SK-N-SH (cell line): ENCODE measurements at regions not wholly inside any gene's neighbourhood (a gene's known extent, or its start where the extent isn't known, plus 50 kb on each side); places are given as distances from the start of the nearest gene placed in this dataset.

Experiments
- CTCF ChIA-PET: fragments of 300-600, 350-600 bp; formaldehyde crosslinking; extraction: SDS; loops from one replicate; lab custom pipeline; 2021; lab: Yijun Ruan, JAX
- POLR2A ChIA-PET: fragments of 350-600 bp; sonication (Branson Sonifier 250); formaldehyde crosslinking; extraction: SDS; loops from one replicate; lab custom pipeline; 2020; ENCODE audit warnings: antibody characterized with exemption, inconsistent platforms; lab: Yijun Ruan, JAX
- DNase-seq: peaks from one replicate; pipeline ENCODE4 v3.0.0; 2012
- H2AFZ ChIP-seq: fragments of 200-600 bp; sonication (generic); 2 replicates; pipeline ENCODE4 v1.8.1; 2016; ENCODE audit warnings: antibody characterized with exemption, mild to moderate bottlenecking, low read depth
- H3F3A ChIP-seq: fragments of 200-600 bp; sonication (generic); replicated peaks from 2 replicates; pipeline ENCODE3; 2016; ENCODE audit warnings: antibody characterized with exemption, mild to moderate bottlenecking; ENCODE audit not compliant: insufficient read depth
- H3K27ac ChIP-seq, 2 experiments: fragments of 200-500 bp in 1 of 2; fragments of 200-600 bp in 1 of 2; sonication (Bioruptor generic) in 1 of 2; sonication (generic), shearing (Covaris generic) in 1 of 2; 2 replicates each; pipeline versions ENCODE4 v1.5.1 to v1.6.1; 2014 to 2016; ENCODE audit warnings: low read depth in 2 of 2, inconsistent platforms in 1 of 2, low read length in 1 of 2, mild to moderate bottlenecking in 1 of 2, mixed read lengths in 1 of 2
- H3K27me3 ChIP-seq: fragments of 200-600 bp; sonication (generic), shearing (Covaris generic); 2 replicates; pipeline ENCODE4 v1.6.1; 2016; ENCODE audit warnings: mixed run types; ENCODE audit not compliant: insufficient read depth
- H3K36me3 ChIP-seq, 2 experiments: fragments of 200-500 bp in 1 of 2; fragments of 200-600 bp in 1 of 2; sonication (Bioruptor generic) in 1 of 2; sonication (generic) in 1 of 2; replicated peaks in 1 of 2; 2 replicates each; pipeline versions ENCODE3 to v1.5.1; 2014 to 2016; ENCODE audit warnings: low read length in 1 of 2, mild to moderate bottlenecking in 1 of 2; ENCODE audit not compliant: insufficient read depth in 2 of 2, control insufficient read depth in 1 of 2
- H3K4me1 ChIP-seq, 2 experiments: fragments of 200-500 bp in 1 of 2; fragments of 200-600 bp in 1 of 2; sonication (Bioruptor generic) in 1 of 2; sonication (generic), shearing (Covaris generic) in 1 of 2; 2 replicates each; pipeline versions ENCODE4 v1.5.1 to v1.6.1; 2014 to 2016; ENCODE audit warnings: low read depth in 1 of 2, low read length in 1 of 2, mixed run types in 1 of 2; ENCODE audit not compliant: insufficient read depth in 2 of 2, control insufficient read depth in 1 of 2
- H3K4me2 ChIP-seq: fragments of 200-600 bp; sonication (generic), shearing (Covaris generic); 2 replicates; pipeline ENCODE4 v1.6.1; 2017; ENCODE audit warnings: mixed run types
- H3K4me3 ChIP-seq, 2 experiments: fragments of 200-500 bp in 1 of 2; fragments of 200-600 bp in 1 of 2; sonication (Bioruptor generic) in 1 of 2; sonication (generic), shearing (Covaris generic) in 1 of 2; 2 replicates each; pipeline versions ENCODE4 v1.5.1 to v1.8.1; 2014 to 2016; ENCODE audit warnings: low read depth in 2 of 2, inconsistent platforms in 1 of 2, low read length in 1 of 2, mild to moderate bottlenecking in 1 of 2, mixed read lengths in 1 of 2, moderate library complexity in 1 of 2
- H3K79me2 ChIP-seq: fragments of 200-600 bp; sonication (generic); 2 replicates; pipeline ENCODE4 v1.8.1; 2017; ENCODE audit warnings: mild to moderate bottlenecking; ENCODE audit not compliant: insufficient read depth
- H3K9ac ChIP-seq: fragments of 200-600 bp; sonication (generic); 2 replicates; pipeline ENCODE4 v1.6.1; 2017; ENCODE audit warnings: mixed run types
- H3K9me2 ChIP-seq: fragments of 200-600 bp; sonication (generic); 2 replicates; pipeline ENCODE4 v1.6.1; 2017; ENCODE audit warnings: mixed run types
- H3K9me3 ChIP-seq: fragments of 200-600 bp; sonication (generic); 2 replicates; pipeline ENCODE4 v1.6.1; 2017; ENCODE audit warnings: mixed run types, mild to moderate bottlenecking, moderate library complexity
- H4K20me1 ChIP-seq: fragments of 200-600 bp; sonication (generic); 2 replicates; pipeline ENCODE4 v1.6.1; 2017; ENCODE audit warnings: mild to moderate bottlenecking, mixed run types; ENCODE audit not compliant: insufficient read depth
- ELF1 ChIP-seq: IDR thresholded peaks from 2 replicates; pipeline ENCODE4 v1.4.0; 2012
- EP300 ChIP-seq, 2 experiments: IDR thresholded peaks; 2 replicates each; pipeline versions ENCODE4 v1.4.0 to v1.6.1; 2012; ENCODE audit warnings: borderline replicate concordance in 1 of 2, low read depth in 1 of 2, low read length in 1 of 2
- FOSL2 ChIP-seq: IDR thresholded peaks from 2 replicates; pipeline ENCODE4 v1.4.0; 2012; ENCODE audit warnings: low read depth, mild to moderate bottlenecking, moderate library complexity, borderline replicate concordance
- FOXM1 ChIP-seq: IDR thresholded peaks from 2 replicates; pipeline ENCODE4 v1.4.0; 2012; ENCODE audit warnings: low read depth, mild to moderate bottlenecking
- GABPA ChIP-seq: IDR thresholded peaks from 2 replicates; pipeline ENCODE4 v1.4.0; 2012; ENCODE audit warnings: low read depth, mild to moderate bottlenecking
- GATA2 ChIP-seq: sonication (generic); formaldehyde crosslinking; IDR thresholded peaks from 2 replicates; pipeline ENCODE4 v1.5.0; 2020; ENCODE audit warnings: mild to moderate bottlenecking, missing genetic modification reagents
- JUND ChIP-seq: IDR thresholded peaks from 2 replicates; pipeline ENCODE4 v1.4.0; 2012
- MEF2A ChIP-seq: IDR thresholded peaks from 2 replicates; pipeline ENCODE4 v1.4.0; 2012; ENCODE audit warnings: low read depth, borderline replicate concordance
- MXI1 ChIP-seq: IDR thresholded peaks from 2 replicates; pipeline ENCODE4 v1.6.1; 2012; ENCODE audit warnings: mild to moderate bottlenecking, low read depth, low read length, improper control_type of control experiment
- NFIC ChIP-seq: IDR thresholded peaks from 2 replicates; pipeline ENCODE4 v1.4.0; 2012; ENCODE audit warnings: borderline replicate concordance
- NRF1 ChIP-seq: IDR thresholded peaks from 2 replicates; pipeline ENCODE4 v1.6.1; 2012; ENCODE audit warnings: low read depth, mild to moderate bottlenecking, low read length
- POLR2AphosphoS5 ChIP-seq: IDR thresholded peaks from 2 replicates; pipeline ENCODE4 v1.6.1; 2012; ENCODE audit warnings: low read depth, low read length
- RFX5 ChIP-seq: IDR thresholded peaks from 2 replicates; pipeline ENCODE4 v1.6.1; 2012; ENCODE audit warnings: mild to moderate bottlenecking, improper control_type of control experiment, low read length
- SIN3A ChIP-seq: IDR thresholded peaks from 2 replicates; pipeline ENCODE4 v1.6.1; 2012; ENCODE audit warnings: low read depth, mild to moderate bottlenecking, low read length, moderate library complexity, borderline replicate concordance
- YY1 ChIP-seq: IDR thresholded peaks from 2 replicates; pipeline ENCODE4 v1.4.0; 2012; ENCODE audit warnings: low read depth, mild to moderate bottlenecking
- WGBS: methylation state at CpG from one replicate; pipeline ENCODE4 v1.1.6; 2017; ENCODE audit warnings: low lambda C conversion rate; 5-methylcytosine and 5-hydroxymethylcytosine counted together
- TF ChIP-seq, protein P1 (sequence below): IDR thresholded peaks from 2 replicates; pipeline ENCODE4 v1.6.1; 2012; ENCODE audit warnings: mild to moderate bottlenecking, low read depth, low read length, moderate library complexity
- TF ChIP-seq, protein P2 (sequence below): IDR thresholded peaks from 2 replicates; pipeline ENCODE4 v1.4.0; 2012; ENCODE audit warnings: low read depth, borderline replicate concordance
- TF ChIP-seq, protein P3 (sequence below): IDR thresholded peaks from 2 replicates; pipeline ENCODE4; 2012
- TF ChIP-seq, protein P4 (sequence below): fragments of 150-350 bp; IDR thresholded peaks from 2 replicates; pipeline ENCODE4 v1.6.1; 2017; ENCODE audit warnings: antibody characterized with exemption, low read length, low read depth, borderline replicate concordance
- TF ChIP-seq, protein P5 (sequence below): fragments of 150-350 bp; IDR thresholded peaks from 2 replicates; pipeline ENCODE4 v1.6.1; 2016; ENCODE audit warnings: mild to moderate bottlenecking, low read depth, low read length

DNA sequence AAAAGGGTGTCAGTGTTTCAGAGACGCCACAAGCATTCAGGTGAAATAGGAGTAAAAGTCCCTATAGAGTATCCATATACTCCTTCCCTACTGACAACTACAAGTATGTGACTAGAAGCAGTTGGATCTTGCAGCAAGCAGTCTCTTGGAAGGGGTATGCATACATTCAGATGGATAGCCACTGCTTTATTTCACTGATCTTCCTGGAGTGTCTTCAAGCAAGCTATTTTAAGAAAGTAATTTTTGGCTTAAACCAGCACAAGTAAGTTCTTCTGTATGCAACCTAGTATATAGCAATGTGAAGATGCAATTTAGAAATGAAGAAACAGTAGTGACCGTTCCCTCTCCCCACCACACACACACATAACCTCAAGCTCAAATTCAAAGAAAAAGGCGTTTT is 446.8 kb upstream of the CDH18 start:
- Histone ChIP-seq H3K79me2 (no peaks in the 10 kb centered on the region), H3K4me2 (no peak overlapping the region), H3K27ac (no peak overlapping the region), H3K4me3 (no peak overlapping the region), H3K27me3 (no peaks in the 10 kb centered on the region), H3K9ac (no peak overlapping the region), H3K36me3 (no peaks in the 10 kb centered on the region), H3K4me1 (no peaks in the 10 kb centered on the region), H3K9me2 (no peaks in the 10 kb centered on the region), H4K20me1 (no peaks in the 10 kb centered on the region), H3K9me3 (no peaks in the 10 kb centered on the region), H2AFZ (no peak overlapping the region), H3F3A (no peaks in the 10 kb centered on the region)
- DNase-seq = no peak
- no peak for TF ChIP-seq JUND
- TF ChIP-seq ELF1 = no peak
- TF ChIP-seq RFX5 = no peak
- no peak for TF ChIP-seq FOXM1
- TF ChIP-seq POLR2AphosphoS5 = no peak
- TF ChIP-seq, protein P1, sequence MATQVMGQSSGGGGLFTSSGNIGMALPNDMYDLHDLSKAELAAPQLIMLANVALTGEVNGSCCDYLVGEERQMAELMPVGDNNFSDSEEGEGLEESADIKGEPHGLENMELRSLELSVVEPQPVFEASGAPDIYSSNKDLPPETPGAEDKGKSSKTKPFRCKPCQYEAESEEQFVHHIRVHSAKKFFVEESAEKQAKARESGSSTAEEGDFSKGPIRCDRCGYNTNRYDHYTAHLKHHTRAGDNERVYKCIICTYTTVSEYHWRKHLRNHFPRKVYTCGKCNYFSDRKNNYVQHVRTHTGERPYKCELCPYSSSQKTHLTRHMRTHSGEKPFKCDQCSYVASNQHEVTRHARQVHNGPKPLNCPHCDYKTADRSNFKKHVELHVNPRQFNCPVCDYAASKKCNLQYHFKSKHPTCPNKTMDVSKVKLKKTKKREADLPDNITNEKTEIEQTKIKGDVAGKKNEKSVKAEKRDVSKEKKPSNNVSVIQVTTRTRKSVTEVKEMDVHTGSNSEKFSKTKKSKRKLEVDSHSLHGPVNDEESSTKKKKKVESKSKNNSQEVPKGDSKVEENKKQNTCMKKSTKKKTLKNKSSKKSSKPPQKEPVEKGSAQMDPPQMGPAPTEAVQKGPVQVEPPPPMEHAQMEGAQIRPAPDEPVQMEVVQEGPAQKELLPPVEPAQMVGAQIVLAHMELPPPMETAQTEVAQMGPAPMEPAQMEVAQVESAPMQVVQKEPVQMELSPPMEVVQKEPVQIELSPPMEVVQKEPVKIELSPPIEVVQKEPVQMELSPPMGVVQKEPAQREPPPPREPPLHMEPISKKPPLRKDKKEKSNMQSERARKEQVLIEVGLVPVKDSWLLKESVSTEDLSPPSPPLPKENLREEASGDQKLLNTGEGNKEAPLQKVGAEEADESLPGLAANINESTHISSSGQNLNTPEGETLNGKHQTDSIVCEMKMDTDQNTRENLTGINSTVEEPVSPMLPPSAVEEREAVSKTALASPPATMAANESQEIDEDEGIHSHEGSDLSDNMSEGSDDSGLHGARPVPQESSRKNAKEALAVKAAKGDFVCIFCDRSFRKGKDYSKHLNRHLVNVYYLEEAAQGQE = no peak
- TF ChIP-seq, protein P2, sequence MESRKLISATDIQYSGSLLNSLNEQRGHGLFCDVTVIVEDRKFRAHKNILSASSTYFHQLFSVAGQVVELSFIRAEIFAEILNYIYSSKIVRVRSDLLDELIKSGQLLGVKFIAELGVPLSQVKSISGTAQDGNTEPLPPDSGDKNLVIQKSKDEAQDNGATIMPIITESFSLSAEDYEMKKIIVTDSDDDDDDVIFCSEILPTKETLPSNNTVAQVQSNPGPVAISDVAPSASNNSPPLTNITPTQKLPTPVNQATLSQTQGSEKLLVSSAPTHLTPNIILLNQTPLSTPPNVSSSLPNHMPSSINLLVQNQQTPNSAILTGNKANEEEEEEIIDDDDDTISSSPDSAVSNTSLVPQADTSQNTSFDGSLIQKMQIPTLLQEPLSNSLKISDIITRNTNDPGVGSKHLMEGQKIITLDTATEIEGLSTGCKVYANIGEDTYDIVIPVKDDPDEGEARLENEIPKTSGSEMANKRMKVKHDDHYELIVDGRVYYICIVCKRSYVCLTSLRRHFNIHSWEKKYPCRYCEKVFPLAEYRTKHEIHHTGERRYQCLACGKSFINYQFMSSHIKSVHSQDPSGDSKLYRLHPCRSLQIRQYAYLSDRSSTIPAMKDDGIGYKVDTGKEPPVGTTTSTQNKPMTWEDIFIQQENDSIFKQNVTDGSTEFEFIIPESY = no peak
- no peak for TF ChIP-seq MEF2A
- TF ChIP-seq, protein P3, sequence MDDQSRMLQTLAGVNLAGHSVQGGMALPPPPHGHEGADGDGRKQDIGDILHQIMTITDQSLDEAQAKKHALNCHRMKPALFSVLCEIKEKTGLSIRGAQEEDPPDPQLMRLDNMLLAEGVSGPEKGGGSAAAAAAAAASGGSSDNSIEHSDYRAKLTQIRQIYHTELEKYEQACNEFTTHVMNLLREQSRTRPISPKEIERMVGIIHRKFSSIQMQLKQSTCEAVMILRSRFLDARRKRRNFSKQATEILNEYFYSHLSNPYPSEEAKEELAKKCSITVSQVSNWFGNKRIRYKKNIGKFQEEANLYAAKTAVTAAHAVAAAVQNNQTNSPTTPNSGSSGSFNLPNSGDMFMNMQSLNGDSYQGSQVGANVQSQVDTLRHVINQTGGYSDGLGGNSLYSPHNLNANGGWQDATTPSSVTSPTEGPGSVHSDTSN = no peak
- no peak for TF ChIP-seq GATA2 (CRISPR knock-in tag)
- no peak for TF ChIP-seq GABPA
- TF ChIP-seq SIN3A = no peak
- TF ChIP-seq MXI1 = no peak
- no peak for TF ChIP-seq EP300 (IDR thresholded peaks at IDR 0.05; ENCODE audit: borderline replicate concordance in 1 of 2, low read depth in 1 of 2, low read length in 1 of 2)
- TF ChIP-seq, protein P4, sequence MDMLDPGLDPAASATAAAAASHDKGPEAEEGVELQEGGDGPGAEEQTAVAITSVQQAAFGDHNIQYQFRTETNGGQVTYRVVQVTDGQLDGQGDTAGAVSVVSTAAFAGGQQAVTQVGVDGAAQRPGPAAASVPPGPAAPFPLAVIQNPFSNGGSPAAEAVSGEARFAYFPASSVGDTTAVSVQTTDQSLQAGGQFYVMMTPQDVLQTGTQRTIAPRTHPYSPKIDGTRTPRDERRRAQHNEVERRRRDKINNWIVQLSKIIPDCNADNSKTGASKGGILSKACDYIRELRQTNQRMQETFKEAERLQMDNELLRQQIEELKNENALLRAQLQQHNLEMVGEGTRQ = no peak
- TF ChIP-seq NFIC = no peak
- TF ChIP-seq, protein P5, sequence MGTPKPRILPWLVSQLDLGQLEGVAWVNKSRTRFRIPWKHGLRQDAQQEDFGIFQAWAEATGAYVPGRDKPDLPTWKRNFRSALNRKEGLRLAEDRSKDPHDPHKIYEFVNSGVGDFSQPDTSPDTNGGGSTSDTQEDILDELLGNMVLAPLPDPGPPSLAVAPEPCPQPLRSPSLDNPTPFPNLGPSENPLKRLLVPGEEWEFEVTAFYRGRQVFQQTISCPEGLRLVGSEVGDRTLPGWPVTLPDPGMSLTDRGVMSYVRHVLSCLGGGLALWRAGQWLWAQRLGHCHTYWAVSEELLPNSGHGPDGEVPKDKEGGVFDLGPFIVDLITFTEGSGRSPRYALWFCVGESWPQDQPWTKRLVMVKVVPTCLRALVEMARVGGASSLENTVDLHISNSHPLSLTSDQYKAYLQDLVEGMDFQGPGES = no peak
- TF ChIP-seq FOSL2 = no peak
- TF ChIP-seq NRF1 = no peak
- no peak for TF ChIP-seq YY1
- ChIA-PET CTCF (no interaction called here), POLR2A (no interaction called here)
- WGBS = 18% methylated on average over 3 of the region's 3 CpGs
